ENCODE measurements at regions not wholly inside any gene's neighbourhood (a gene's known extent, or its start where the extent isn't known, plus 50 kb on each side); places are given as distances from the start of the nearest gene placed in this dataset.

DNA sequence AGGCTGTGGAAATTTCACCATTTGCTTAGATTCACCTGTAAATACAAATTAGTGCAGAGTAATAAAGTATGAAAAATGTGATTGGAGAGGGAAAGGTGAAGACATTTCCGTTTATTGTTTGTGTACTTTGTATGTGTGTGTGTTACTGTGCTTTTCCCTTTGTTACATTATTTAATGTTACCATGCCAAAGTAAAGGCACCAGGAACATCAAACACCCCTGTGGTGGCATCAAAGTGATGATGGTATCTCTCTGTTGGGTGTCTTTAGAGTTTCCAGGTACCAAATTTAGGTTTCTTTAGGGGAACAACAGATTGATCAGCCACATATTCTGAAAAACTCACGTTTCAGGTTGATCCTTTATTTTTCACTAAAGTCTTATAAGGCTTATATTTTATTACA, 189.0 kb upstream of the FBXO33 start:
- TF ChIP-seq, protein P1, sequence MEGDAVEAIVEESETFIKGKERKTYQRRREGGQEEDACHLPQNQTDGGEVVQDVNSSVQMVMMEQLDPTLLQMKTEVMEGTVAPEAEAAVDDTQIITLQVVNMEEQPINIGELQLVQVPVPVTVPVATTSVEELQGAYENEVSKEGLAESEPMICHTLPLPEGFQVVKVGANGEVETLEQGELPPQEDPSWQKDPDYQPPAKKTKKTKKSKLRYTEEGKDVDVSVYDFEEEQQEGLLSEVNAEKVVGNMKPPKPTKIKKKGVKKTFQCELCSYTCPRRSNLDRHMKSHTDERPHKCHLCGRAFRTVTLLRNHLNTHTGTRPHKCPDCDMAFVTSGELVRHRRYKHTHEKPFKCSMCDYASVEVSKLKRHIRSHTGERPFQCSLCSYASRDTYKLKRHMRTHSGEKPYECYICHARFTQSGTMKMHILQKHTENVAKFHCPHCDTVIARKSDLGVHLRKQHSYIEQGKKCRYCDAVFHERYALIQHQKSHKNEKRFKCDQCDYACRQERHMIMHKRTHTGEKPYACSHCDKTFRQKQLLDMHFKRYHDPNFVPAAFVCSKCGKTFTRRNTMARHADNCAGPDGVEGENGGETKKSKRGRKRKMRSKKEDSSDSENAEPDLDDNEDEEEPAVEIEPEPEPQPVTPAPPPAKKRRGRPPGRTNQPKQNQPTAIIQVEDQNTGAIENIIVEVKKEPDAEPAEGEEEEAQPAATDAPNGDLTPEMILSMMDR (IDR thresholded peaks at IDR 0.05; ENCODE audit: poor library complexity, severe bottlenecking), result no peak
- TF ChIP-seq, protein P2, sequence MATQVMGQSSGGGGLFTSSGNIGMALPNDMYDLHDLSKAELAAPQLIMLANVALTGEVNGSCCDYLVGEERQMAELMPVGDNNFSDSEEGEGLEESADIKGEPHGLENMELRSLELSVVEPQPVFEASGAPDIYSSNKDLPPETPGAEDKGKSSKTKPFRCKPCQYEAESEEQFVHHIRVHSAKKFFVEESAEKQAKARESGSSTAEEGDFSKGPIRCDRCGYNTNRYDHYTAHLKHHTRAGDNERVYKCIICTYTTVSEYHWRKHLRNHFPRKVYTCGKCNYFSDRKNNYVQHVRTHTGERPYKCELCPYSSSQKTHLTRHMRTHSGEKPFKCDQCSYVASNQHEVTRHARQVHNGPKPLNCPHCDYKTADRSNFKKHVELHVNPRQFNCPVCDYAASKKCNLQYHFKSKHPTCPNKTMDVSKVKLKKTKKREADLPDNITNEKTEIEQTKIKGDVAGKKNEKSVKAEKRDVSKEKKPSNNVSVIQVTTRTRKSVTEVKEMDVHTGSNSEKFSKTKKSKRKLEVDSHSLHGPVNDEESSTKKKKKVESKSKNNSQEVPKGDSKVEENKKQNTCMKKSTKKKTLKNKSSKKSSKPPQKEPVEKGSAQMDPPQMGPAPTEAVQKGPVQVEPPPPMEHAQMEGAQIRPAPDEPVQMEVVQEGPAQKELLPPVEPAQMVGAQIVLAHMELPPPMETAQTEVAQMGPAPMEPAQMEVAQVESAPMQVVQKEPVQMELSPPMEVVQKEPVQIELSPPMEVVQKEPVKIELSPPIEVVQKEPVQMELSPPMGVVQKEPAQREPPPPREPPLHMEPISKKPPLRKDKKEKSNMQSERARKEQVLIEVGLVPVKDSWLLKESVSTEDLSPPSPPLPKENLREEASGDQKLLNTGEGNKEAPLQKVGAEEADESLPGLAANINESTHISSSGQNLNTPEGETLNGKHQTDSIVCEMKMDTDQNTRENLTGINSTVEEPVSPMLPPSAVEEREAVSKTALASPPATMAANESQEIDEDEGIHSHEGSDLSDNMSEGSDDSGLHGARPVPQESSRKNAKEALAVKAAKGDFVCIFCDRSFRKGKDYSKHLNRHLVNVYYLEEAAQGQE (IDR thresholded peaks at IDR 0.05; ENCODE audit: borderline replicate concordance), result no peak
- TF ChIP-seq MXI1 (conservative IDR thresholded peaks at IDR 0.05; ENCODE audit: poor library complexity, severe bottlenecking) (no peak), TAF1 (IDR thresholded peaks at IDR 0.05; ENCODE audit: low read depth) (no peak), POLR2AphosphoS5 (IDR thresholded peaks at IDR 0.05) (no peak)

Measured in neural cell (in vitro differentiated cells).